ENCODE measurements at regions not wholly inside any gene's neighbourhood (a gene's known extent, or its start where the extent isn't known, plus 50 kb on each side); places are given as distances from the start of the nearest gene placed in this dataset.

DNA sequence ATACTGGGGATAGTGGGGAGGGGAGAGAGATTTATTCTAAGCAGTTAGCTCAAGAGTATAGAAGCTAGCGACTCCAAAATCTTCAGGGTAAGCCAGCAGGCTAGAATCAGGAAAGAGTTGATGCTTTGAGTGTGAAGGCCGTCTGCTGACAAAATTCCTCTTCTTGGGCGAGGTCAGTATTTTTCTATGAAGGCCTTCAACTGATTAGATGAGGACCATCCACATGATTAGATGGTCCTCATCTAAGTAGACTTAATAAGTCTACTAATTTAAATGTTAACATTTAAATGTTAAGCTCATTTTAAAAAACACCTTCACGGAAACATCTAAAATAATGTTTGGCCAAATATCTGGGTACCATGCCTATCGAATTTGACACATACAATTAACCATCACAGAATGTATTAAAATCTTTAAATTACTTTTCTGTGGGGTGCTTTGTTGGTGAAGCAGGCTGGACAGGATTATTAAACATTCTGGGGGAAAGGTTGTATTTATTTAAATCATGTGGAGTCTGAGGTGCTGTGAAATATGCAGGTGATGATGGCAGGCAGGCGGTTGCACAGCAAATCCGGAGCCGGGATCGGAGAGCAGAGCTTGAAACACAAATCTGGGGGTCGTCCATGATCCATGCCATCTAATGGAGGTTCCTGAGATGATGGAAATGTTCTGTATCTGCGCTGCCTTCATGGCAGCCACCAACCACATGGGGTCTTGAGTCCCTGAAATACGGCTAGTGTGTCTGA, 49.8 kb upstream of the ADORA2B start:
- no peak overlapping the region for H3K27ac Mint-ChIP-seq
- no peak overlapping the region for H3K27ac ChIP-seq (ENCODE audit: low read depth in 1 of 2, low read length in 2 of 2)

More for the DNA sequence above, 49.8 kb upstream of the ADORA2B start:
- H3K4me3 ChIP-seq (replicated peaks in 1 of 3; ENCODE audit: low read depth in 2 of 3, low read length in 3 of 3), result no peak overlapping the region
- H3K36me3 ChIP-seq (replicated peaks in 1 of 2; ENCODE audit: control insufficient read depth in 1 of 2, insufficient read depth in 2 of 2, low read length in 2 of 2), result no peaks in the 10 kb centered on the region
- WGBS (ENCODE audit: insufficient coverage), result 100% methylated on average over 7 of the region's 12 CpGs
- no peak for DNase-seq
- no peak overlapping the region for H3K4me2 ChIP-seq (replicated peaks; ENCODE audit: extremely low read depth, low read length, poor library complexity, severe bottlenecking)
- Mint-ChIP-seq H3K9me3 (peaks cover 0 to 6% (median 3%) of the 10 kb centered on the region in 7 donors), H3K27me3 (ENCODE audit: low read depth in 3 of 3) (peaks cover 0 to 3% (median 2%) of the 10 kb centered on the region in 3 donors), H3K4me3 (no peak overlapping the region), H3K36me3 (no peaks in the 10 kb centered on the region), H3K4me1 (peaks cover 14% of the 10 kb centered on the region)
- TF ChIP-seq, protein P1, sequence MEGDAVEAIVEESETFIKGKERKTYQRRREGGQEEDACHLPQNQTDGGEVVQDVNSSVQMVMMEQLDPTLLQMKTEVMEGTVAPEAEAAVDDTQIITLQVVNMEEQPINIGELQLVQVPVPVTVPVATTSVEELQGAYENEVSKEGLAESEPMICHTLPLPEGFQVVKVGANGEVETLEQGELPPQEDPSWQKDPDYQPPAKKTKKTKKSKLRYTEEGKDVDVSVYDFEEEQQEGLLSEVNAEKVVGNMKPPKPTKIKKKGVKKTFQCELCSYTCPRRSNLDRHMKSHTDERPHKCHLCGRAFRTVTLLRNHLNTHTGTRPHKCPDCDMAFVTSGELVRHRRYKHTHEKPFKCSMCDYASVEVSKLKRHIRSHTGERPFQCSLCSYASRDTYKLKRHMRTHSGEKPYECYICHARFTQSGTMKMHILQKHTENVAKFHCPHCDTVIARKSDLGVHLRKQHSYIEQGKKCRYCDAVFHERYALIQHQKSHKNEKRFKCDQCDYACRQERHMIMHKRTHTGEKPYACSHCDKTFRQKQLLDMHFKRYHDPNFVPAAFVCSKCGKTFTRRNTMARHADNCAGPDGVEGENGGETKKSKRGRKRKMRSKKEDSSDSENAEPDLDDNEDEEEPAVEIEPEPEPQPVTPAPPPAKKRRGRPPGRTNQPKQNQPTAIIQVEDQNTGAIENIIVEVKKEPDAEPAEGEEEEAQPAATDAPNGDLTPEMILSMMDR (IDR thresholded peaks at IDR 0.05), result no peak
- H4K20me1 ChIP-seq (ENCODE audit: insufficient read depth, low read length), result no peaks in the 10 kb centered on the region
- no peak overlapping the region for H2AFZ ChIP-seq (ENCODE audit: insufficient read depth, low read depth, low read length, poor library complexity, severe bottlenecking)
- no peak overlapping the region for H3K9ac ChIP-seq (ENCODE audit: insufficient read depth, low read length, poor library complexity, severe bottlenecking)
- H3K4me1 ChIP-seq (ENCODE audit: control insufficient read depth in 1 of 2, insufficient read depth in 2 of 2, low read length in 2 of 2), result peaks cover 0 to 11% of the 10 kb centered on the region in 2 donors
- no peaks in the 10 kb centered on the region for H3K27me3 ChIP-seq (ENCODE audit: control insufficient read depth in 2 of 2, insufficient read depth in 2 of 2, low read length in 2 of 2)
- intact Hi-C loops (cut with micrococcal nuclease), result loop anchor here in 1 of 2 donors (5.0 kb wide), 1 partner anchor 47 kb away; no protein-coding TSS in a partner anchor
- no peaks in the 10 kb centered on the region for H3K79me2 ChIP-seq (ENCODE audit: insufficient read depth, low read length)
- H3K9me3 ChIP-seq (replicated peaks in 1 of 2; ENCODE audit: control insufficient read depth in 1 of 2, insufficient read depth in 1 of 2, low read length in 2 of 2), result no peaks in the 10 kb centered on the region
